Uterus (tissue), 2 donors: ENCODE measurements at regions not wholly inside any gene's neighbourhood (a gene's known extent, or its start where the extent isn't known, plus 50 kb on each side); places are given as distances from the start of the nearest gene placed in this dataset.
"Not testable (repeated sequence)": the region's sequence is repeated elsewhere in the genome, so short reads cannot be mapped to it uniquely, and the experiment has no call there.

ENCODE experiments used
- POLR2A ChIP-seq, 2 donors: fragments of 450-650 bp; IDR thresholded peaks; one replicate each; pipeline ENCODE4 v1.6.1; 2016; ENCODE audit warnings: antibody characterized with exemption in 2 of 2, mild to moderate bottlenecking in 1 of 2, moderate library complexity in 1 of 2
- TF ChIP-seq, protein P1 (sequence below), 4 experiments: fragments of 200-600 bp in 2 of 4; fragments of 450-650 bp in 2 of 4; sonication (generic) in 2 of 4; IDR thresholded peaks; one replicate each; pipeline ENCODE4 v1.5.1; 2016 to 2019; ENCODE audit warnings: antibody characterized with exemption in 4 of 4, mild to moderate bottlenecking in 2 of 4, moderate library complexity in 1 of 4

DNA sequence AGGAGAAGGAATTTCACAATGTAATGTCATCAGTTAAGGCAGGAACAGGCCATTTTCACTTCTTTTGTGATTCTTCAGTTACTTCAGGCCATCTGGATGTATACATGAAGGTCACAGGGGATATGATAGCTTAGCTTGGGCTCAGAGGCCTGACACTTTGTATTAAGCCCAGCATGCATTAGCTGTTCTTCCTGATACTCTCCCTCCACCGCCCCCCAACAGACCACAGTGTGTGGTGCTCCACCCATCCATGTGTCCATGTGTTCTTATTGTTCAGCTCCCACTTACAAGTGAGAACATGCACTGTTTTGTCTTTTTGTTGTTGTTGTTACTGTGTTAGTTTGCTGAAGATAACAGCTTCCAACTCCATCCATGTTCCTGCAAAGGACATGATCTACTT is 1453.4 kb downstream of the FAM181B start:
- TF ChIP-seq POLR2A (IDR thresholded peaks at IDR 0.05) = not testable (repeated sequence)
- TF ChIP-seq, protein P1, sequence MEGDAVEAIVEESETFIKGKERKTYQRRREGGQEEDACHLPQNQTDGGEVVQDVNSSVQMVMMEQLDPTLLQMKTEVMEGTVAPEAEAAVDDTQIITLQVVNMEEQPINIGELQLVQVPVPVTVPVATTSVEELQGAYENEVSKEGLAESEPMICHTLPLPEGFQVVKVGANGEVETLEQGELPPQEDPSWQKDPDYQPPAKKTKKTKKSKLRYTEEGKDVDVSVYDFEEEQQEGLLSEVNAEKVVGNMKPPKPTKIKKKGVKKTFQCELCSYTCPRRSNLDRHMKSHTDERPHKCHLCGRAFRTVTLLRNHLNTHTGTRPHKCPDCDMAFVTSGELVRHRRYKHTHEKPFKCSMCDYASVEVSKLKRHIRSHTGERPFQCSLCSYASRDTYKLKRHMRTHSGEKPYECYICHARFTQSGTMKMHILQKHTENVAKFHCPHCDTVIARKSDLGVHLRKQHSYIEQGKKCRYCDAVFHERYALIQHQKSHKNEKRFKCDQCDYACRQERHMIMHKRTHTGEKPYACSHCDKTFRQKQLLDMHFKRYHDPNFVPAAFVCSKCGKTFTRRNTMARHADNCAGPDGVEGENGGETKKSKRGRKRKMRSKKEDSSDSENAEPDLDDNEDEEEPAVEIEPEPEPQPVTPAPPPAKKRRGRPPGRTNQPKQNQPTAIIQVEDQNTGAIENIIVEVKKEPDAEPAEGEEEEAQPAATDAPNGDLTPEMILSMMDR (IDR thresholded peaks at IDR 0.05) = not testable (repeated sequence)
